Fibroblast of skin of right biceps (primary cell): ENCODE measurements at regions not wholly inside any gene's neighbourhood (a gene's known extent, or its start where the extent isn't known, plus 50 kb on each side); places are given as distances from the start of the nearest gene placed in this dataset.
"Not testable (repeated sequence)": the region's sequence is repeated elsewhere in the genome, so short reads cannot be mapped to it uniquely, and the experiment has no call there.

ENCODE experiments used
- DNase-seq: peaks from one replicate; pipeline ENCODE4 v3.0.0-alpha.2; 2013

DNA sequence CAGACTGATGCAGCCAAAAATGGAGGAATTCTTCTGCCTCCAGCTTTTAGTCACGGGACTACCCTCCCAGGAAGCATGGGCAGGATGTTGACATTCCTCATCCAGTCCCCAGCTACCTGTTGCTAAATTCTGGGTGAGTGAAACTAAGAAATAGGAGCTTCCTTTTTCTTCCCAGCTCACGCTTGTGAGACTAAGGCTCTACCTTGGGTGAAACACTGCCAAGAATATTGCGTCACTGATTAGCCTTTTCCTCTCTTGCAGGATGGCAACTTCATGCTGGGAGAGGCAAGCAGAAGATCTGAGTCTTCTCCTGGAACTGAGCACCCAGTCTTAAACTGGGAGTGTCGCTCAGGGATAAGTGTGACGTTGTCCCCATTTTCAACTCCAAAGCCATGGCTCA is 59.7 kb downstream of the RNU2-63P start:
- DNase-seq: not testable (repeated sequence)

- DNase-seq: not testable (repeated sequence)
Observed at GRCh38 chr2:87949008-87949407, 67.3 kb downstream of the RNU2-63P start.

- not testable (repeated sequence) for DNase-seq
Observed at GRCh38 chr2:87946644-87947370, 69.5 kb downstream of the RNU2-63P start.

- DNase-seq: not testable (repeated sequence)
Observed at GRCh38 chr2:87939299-87939698, 77.0 kb downstream of the RNU2-63P start.

- DNase-seq: not testable (repeated sequence)
Observed at GRCh38 chr2:87919023-87919665, 93.5 kb upstream of the RGPD2 start.

- not testable (repeated sequence) for DNase-seq
Observed at GRCh38 chr2:87917194-87917593, 91.6 kb upstream of the RGPD2 start.

- not testable (repeated sequence) for DNase-seq
Observed at GRCh38 chr2:87910848-87911247, 85.3 kb upstream of the RGPD2 start.

DNA sequence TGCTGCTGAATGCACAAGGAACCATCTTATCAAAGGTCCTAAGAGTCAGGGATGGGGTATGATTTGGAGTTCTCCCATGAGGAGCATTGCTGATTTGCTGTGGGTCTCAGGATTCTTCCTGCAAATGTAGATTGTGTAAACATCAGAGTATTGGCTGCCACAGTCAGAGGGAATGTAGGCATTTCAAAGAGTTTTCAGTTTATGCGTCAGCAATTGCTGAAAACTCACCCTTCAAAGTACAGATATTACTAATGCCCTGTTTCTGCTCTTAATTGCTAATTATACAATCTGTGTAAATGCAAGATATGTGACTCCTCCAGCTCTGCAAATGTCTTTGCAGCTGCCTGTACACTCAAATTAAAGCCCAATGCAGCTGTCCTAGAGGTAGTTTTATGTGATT is 83.4 kb upstream of the RGPD2 start:
- DNase-seq: not testable (repeated sequence)

- not testable (repeated sequence) for DNase-seq
Observed at GRCh38 chr2:87907556-87908099, 82.0 kb upstream of the RGPD2 start.

DNA sequence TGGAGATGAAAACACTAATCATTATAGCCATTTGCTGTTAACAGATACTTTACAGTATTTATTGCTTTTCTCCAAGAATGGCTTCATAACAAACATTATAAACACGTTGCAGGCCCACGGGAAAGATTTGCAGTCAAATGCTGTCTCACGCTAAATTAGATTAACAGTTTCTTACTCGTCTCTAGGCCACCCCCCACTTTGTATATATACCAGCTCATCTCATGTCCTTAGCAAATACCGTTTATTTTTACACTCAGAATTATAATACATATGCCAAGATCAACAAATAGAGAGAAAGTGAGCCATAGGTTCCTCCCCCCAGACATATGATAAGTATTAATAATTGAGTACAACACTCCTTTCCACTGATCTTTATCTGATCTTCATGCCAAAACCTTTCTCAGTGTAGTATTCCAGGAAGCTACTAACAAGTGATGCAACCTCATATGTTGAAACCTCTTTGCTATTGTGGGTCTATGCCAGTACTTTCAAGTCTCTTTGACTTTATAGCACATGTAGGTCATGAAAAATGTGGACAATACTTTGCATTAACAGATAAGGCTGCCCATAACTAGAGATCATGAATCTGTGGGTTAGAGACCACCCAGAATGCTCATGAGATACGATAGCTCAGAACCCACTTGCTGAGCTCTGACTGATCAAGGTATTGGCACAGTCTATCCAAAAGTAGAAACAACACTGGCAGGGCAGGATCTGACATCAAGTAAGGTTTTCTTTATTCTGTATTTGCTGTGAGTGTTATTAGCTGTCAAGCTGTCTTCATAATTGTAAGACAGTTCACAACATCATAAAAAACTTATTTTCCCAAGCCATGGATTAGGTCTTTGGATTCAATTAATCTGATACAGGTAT is 77.9 kb upstream of the RGPD2 start:
- peak; percentile 71 for DNase-seq

DNA sequence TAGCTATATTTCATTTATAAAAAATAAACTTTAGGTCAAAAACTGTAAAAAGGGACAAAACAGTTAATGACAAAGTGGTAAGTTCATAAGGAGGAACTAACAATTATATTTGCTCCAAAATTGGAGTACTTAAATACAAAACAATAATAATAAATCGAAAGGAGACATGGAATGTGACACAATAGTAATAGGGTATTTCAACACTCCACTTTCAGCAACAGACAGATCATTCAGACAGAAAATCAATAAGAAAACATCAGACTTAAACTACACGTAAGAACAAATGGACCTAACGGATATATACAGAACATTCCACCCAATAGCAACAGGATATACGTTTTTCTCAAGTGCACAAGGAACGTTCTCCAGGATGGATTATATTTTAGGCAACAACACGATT is 58.1 kb upstream of the RGPD2 start:
- not testable (repeated sequence) for DNase-seq
